RCC 7860 (cell line): ENCODE measurements at regions not wholly inside any gene's neighbourhood (a gene's known extent, or its start where the extent isn't known, plus 50 kb on each side); places are given as distances from the start of the nearest gene placed in this dataset.
"Not testable (repeated sequence)": the region's sequence is repeated elsewhere in the genome, so short reads cannot be mapped to it uniquely, and the experiment has no call there.

Experiments
- DNase-seq: peaks from one replicate; pipeline ENCODE4 v3.0.0-alpha.2; 2015; ENCODE audit warnings: low spot score
- FAIRE-seq: peaks from 2 replicates; lab custom pipeline; 2012; peaks lifted over from hg19 to GRCh38; lab: Jason Lieb, UNC

DNA sequence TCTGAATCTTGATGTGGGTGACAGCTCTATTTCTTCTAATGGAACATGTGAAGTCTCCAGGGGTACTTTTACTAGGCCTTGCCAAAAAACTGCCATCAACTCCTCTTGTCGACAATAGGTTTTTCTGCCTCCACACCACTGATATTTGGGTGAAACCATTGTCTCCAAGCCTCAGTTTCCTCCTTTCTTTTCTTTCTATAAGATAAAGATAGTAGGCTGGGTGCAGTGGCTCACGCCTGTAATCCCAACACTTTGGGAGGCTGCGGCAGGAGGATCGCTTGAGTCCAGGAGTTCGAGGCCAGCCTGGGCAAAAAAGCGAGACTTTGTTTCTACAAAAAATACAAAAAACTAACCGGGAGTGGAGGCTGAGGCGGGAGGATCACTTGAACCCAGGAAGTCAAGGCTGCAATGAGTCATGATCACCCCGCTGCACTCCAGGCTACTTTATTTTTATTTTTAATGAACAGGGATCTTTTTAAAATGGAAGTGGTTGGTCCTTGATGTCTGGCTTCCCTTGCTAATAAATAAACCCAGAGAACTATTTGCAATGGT lies 159.9 kb upstream of the TNFAIP3 start:
- no peak for DNase-seq
- no peak for FAIRE-seq

DNA sequence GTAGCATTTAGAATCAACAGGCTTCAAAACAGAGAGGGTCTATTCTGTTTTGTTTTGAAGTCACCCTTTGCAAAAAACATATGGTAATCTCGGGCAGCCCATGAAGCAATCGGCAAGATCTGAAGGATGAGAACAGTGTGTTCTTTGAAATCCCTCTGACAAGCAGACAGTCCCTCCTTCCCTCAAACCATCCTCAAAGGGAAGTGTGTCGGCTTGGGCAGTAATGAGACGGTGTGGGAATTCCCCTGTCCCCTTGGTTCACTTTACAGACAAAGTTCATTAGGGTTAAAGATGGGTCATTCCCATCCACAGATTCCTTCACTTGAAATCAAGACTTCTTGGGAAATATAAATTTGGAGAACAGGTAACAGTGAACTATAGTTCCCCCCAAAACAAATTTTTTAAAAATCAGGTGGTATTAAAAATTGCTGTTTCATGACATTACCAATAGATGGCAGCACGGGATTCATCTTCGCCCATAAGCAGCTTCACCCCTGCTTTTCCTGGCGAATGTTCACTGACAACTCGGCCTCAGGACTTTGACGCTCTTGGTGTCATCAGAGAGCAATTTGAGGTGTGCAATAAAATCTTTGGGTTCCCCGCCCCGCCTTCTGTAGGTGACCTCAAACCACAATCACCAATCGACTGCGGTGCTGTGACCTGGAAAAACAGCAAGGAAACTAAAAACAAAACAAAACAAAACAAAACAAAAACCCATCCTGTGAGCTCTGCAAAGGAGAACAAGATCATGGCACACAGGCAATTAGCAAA lies 159.3 kb upstream of the TNFAIP3 start:
- DNase-seq (peak; percentile 53), FAIRE-seq (peak; percentile 20)

DNA sequence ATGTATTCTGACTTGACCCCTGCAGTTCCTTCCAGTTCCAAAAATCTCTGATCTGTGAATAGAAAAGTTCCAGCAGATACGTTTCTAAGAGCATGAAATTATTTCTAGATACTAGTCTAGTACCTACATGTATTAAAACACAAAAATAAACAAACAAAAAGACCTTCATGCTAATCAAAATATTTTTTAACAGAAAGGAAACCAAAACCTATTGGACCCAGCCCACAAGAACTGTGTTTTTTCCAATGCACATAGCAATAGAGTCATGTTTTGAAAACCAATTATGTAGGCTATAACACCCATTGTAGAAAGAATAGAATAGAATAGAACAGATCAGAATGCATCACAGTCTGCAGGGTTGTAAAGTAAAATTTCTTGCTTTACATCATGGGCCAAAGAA lies 158.6 kb upstream of the TNFAIP3 start:
- no peak for FAIRE-seq
- DNase-seq: no peak

DNA sequence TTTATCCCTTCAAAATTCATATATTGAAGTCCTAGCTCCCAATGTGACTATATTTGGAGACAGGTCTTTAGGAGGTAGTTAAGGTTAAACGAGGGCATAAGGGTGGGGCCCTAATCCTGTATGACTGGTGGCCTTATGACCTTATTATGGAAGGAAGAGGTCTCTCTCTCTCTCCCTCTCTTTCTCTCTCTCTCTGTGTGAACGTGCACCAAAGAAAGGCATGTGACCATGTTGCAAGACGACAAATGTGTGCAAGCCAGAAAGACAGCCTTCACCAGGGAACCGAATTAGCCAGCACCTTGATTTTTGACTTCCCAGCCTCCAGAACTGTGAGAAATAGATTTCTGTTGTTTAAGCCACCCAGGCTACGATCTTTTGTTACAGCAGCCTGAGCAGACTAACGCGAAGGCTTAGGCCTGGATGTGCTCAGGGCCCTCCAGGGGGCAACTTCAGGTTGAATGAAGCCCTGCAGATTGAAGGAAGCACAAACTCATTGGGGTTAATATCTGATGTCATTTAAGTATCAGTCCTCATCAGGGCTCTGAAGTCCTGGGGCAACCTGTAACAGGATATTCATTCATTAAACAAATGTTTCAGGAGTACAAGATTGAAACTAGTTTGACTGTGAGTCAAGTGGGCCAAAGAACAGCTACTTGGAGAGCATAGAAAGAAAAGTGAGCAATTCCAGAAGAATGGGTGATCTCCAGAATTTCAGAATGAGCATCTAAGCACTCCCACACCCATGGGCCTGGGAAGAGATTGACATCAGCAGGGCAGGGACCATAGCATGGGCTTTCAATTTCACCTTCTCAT lies 157.4 kb upstream of the TNFAIP3 start:
- DNase-seq (peak; percentile 33), FAIRE-seq (no peak)

DNA sequence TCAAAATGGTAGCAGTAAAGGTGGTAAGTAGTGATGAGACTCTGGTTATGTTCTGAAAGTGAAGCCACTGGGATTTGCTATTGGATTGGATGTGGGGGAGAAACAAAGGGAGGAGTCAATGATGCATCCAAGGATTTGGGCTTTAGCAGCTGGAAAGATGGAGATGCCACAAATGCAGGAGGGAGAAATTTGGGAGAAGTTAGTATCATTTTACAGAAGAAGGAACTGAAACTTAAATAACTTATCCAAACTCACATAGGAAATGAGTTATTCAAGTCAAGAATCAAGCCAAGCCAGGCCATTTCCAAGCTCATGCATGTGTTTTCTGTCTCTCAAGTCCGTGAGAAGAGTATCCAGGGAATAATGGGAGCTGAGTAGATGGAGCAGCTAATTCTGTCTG lies 155.1 kb upstream of the TNFAIP3 start:
- DNase-seq (no peak), FAIRE-seq (no peak)

DNA sequence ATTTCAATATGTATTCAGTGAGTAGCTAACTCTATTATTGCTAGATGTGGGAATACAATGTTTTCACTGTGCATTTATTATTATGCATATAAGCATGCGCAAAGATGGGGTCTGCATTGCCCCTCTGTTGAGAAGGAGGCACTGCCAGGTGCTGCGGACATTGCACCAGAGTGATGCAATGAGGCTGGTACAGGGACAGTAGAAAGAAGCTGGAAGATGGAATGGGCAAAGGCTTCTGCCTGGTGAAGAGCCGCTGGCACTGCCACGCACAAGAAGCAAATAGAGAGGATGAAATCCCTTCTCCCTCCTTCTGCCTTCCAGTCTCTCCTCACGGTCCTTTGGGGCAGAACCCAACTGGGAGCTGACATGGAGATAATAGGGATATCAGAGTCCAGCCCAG lies 154.5 kb upstream of the TNFAIP3 start:
- no peak for FAIRE-seq

DNA sequence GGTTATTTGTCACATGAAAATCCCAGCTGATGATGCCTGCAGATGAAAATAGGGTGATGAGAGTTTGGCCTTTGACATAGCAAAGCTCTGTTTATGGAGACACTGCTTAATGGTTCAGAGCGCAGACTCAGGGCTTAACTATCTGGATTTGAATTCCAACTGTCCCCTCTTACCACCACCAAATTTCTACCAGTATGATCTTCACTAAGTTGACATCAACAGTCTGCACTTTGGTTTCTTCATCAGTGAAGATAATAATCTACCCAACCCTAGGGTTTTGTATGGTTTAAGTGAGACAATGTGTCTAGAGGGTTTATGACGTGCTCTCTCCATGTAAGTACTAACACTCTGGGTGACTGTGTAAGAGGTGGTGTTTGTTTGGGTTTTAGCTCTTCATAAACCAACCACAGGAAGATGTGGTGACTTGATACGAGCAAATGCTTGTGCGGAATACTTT lies 151.4 kb upstream of the TNFAIP3 start:
- DNase-seq: no peak

More for the DNA sequence above, 154.5 kb upstream of the TNFAIP3 start:
- no peak for DNase-seq

DNA sequence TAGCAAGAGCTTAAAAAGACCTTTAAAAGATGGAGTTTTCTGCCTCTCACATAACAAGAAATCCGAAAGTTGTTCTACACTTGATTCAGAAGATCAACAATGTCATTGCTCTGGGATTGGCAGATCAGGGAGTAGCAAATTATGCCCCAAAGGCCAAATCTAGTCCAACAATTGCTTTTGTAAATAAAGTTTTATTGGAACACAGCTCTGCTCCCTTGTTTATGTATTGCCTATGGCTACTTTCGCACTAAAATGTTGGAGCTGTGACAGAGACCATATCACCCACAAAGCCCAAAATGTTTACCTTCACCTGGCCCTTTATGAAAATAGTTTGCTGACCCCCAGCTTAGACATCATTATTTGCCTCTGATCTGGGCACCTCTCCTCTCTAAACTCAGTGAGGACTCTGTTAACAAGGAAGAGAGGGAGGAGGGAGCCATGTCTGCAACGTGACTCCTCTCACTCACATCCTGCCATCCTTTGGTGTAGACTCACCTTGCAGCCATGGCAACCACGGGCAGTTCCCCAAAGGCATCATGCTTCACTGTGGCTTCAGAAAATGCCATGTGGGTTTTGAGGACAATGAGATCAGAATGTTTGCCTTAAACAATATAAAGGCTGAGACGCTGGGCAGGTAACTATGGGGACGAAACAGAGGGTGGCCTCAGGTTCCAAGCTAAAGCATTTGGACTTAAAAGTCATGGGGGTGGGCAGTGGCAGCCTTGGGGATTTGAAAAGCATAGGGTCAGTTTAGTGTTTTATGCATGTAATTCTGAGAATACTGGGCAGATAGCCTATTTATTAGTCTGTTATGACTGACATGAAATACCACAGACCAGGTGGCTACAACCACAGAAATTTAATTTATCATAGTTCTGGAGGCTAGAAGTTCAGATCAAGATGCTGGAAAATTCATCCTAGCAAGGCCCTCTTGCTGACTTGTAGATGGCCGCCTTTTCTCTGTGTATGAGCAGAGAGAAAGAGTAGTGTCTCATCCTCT lies 149.7 kb upstream of the TNFAIP3 start:
- no peak for FAIRE-seq
- DNase-seq: peak; percentile 81

More for the DNA sequence above, 151.4 kb upstream of the TNFAIP3 start:
- no peak for FAIRE-seq

DNA sequence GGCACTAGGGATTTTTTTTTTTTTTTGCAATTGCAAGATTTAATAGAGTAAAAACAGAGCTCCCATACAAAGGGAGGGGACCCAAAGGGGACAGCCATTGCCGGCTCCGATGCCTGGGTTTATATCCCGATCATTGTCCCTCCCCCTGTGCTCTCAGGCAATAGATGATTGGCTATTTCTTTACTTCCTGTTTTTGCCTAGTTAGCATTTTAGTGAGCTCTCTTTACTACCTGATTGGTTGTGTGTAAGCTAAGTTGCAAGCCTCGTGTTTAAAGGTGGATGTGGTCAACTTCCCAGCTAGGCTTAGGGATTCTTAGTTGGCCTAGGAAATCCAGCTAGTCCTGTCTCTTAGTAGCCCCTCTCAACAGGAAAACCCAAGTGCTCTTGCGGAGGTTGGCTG lies 148.2 kb upstream of the TNFAIP3 start:
- FAIRE-seq, DNase-seq: not testable (repeated sequence)

DNA sequence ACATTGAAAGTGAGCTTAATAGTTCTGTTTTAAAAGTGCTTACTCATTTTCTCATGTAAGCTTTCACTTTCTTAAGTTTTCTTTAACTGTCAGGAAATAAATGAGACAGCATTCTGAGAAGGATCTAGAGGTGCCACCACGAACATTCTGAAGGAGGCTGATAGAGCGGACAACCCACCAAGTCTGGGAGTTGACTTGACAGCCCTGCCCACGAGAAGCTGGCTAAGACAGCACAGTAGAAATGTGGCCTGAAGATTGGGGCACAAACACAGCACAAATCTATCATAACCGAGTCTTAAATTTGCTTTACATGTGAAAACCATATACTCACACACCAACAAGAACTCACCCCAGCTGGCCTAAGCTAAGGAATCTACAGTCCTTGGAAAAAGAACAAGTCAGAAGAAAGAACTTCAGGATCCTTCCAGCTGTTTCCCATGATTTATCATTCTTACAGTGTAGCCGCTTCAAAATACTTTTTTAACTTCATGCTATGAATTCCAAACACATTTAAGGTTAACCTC lies 144.2 kb upstream of the TNFAIP3 start:
- FAIRE-seq: no peak
- DNase-seq: no peak

DNA sequence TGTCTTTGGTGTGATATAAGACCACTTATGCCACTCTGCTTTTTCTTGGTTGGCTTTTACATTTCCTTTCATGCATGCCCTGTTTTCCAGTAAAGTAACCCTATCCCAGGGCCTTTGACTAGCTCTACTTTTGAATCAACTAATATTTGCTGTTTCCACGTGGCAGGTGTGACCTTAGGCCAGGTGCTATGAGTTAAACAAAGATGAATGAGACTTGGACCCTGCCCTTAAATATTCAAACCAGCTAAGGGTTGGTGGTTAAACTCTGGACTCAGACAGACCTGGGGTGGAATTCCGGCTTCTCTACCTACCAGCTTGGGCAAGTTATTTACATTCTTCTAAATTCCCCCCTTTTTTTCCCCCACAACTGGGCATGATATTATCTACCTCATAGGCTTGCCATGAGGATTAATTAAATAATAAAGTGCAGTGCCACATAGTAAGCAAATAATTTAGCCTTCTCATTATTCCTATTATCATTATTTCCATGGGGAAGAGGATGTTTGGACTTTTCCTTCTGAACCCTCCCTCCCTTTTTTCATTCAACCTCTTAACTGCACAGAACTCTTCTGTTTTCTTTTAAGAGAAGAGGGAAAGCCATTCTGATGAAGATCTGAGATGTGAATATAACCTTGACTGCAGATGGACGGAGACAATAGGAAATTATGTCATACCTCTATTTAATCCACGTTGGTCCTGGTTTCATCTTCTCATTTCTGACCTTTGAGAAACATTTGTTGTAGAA lies 143.6 kb upstream of the TNFAIP3 start:
- FAIRE-seq: no peak
- no peak for DNase-seq

DNA sequence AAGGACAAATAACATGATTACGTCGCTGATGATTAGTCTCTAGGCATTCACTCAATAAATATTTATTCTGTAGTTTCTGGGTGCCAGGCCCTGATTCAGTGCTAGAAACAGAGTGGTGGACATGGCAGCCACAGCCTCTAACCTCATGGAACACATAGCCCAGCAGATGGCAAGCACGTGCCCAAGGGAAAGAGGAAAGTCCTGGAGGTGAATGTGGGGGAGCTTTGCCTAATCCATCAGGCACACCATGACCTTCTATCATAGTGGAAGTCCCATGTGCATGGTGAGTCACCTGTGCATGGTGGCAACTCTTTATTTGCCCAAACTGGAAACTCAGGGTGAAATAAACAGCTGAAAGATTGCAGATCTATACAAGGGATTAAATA lies 143.0 kb upstream of the TNFAIP3 start:
- DNase-seq: no peak
- FAIRE-seq: no peak

DNA sequence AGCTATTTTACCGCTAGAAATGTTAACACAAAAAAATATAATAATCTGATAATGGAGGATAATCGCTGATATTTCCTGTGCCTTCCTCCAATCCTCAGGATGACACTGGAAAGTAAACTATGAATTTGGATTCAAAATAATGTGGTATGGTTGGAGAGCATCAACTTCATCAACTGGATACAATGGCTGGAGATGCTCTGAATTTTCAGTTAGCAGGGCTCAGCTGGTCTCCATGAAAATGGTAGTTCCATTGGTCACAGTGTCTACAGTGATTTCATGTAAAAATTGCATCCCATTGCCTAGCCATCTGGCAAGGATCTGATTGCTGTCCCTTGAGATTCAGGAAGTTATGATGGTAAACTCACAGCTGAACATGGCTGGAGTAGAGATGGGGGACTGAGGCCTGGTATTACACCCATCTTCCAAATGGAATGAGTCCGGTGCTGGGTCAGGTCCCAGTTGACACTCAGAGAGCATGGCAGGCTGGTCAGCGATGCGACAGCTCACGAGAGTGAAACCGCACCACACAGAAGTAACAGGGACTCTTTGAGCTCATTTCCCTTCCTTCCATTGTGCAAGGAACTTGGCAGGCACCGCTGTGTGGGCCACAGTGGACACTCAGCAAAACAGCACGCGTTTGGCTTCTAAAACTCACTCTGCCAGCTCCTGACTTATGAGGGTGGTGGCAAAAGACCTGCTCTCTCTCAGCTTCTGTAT lies 142.4 kb upstream of the TNFAIP3 start:
- no peak for DNase-seq
- FAIRE-seq: no peak

DNA sequence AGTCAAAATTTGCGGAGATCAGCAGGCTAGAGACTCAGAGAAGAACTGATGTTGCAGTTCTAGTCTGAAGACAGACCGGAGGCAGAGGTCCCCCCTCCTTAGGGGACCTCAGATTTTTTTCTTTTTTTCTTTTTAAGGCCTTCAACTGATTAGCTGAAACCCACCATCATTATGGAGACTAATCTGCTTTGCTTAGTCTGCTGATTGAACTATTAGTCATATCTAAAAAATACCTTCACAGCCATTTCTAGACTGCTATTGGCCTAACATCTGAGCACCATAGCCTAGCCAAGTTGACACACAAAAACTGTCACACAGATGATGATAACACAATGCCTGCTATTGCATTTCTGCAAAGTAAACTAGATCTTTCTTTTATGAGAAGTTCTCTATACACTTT lies 141.1 kb upstream of the TNFAIP3 start:
- FAIRE-seq (no peak), DNase-seq (no peak)

DNA sequence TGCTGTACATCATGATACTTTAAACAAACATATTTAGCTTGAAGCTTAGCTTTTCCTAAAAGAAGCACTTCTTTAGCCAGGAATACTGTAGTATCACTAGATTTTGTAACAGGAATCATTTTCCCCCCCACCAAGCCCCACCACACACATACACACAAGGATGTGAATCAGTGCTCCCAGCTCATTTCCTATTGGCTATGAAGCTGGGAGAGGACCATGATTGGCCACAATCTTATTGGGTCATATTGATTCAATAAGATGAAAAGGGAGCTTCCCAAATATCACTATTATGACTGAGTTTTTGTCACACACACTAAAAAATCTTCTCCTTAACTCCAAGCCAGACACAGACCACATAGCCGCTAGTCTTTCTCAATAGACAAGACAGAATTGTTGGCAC lies 140.5 kb upstream of the TNFAIP3 start:
- no peak for DNase-seq
- no peak for FAIRE-seq

DNA sequence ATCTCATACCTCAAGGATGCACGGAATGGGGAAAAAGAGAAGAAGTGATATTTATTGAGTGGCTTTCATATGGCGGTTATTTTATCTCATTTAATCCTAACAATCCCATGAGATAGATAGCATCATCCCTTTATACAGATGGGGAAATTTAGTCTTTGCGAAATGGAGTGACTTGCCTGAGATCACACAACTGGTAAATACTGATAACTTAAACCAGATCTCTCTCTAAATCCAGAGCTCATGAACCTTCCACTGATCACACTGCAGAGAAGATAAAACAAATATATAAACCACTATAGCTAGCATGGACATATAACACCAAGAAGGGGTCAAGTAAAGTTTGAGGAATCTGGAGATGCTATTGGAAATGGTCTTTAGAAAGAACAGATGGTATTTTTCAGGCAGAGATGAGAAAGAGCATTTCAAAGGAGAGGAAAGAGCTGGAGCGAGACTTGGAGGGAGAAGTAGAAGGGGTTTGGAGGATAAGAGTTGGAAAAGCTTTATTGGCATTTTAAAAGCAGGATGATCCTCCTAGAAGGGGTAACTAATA lies 139.8 kb upstream of the TNFAIP3 start:
- FAIRE-seq: no peak
- DNase-seq: no peak

DNA sequence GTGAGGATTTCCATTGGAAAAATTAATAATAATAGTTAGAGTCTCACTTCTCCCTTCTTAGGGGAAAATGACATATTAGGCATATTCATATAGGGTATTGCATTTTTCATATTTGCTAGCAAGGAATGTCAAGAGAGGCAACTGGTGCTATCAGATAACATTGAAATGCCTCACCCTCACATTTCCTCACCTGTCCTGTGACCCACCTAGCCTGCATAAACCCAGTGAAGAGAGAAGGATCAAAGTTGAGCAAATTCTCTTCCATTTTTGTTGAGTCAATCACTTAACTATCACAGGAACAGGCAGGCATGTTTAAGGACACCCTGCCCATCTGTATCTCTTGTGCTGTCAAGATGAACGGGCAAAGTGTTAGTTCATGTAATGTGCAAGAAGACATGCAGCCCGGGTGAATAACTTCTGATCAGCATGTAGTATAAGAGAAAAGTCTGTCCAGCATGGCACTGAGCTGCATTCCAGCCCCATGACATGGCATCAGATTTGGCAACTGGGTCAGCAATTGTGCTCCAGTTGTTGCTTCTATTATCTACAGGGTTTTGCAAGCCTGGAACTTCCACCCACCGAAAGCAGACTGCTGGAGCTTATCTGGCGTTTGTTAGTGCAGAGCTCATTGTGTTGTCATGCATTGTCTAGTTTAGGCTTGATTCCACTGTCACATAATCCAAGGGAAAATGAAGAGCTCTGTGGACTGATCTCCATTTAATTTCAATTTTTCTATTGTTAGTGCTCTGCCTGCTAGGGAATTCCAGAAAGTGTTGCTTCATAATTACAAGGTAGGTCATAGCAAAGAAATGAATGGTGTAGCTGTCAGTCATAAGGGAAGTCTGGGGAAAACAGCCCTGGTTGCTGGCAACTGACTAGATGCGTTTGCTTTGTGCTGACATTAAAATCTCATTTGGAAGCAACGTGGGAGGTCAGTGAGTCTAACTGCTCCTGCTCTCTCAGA lies 138.4 kb upstream of the TNFAIP3 start:
- FAIRE-seq (no peak), DNase-seq (peak; percentile 81)
